Tibial nerve (tissue), 4 donors: ENCODE measurements at regions not wholly inside any gene's neighbourhood (a gene's known extent, or its start where the extent isn't known, plus 50 kb on each side); places are given as distances from the start of the nearest gene placed in this dataset.
"Not testable (repeated sequence)": the region's sequence is repeated elsewhere in the genome, so short reads cannot be mapped to it uniquely, and the experiment has no call there.

ENCODE experiments used
- CTCF ChIP-seq, 5 experiments: fragments of 200-600 bp in 3 of 5; fragments of 450-650 bp in 2 of 5; sonication (generic) in 3 of 5; IDR thresholded peaks; one replicate each; pipeline ENCODE4 v1.5.1; 2016 to 2019; ENCODE audit warnings: antibody characterized with exemption in 5 of 5, mild to moderate bottlenecking in 3 of 5, moderate library complexity in 2 of 5
- EP300 ChIP-seq, 2 donors: sonication (generic); formaldehyde crosslinking; IDR thresholded peaks; one replicate each; pipeline ENCODE4 v1.6.1; 2017; ENCODE audit warnings: antibody characterized with exemption in 2 of 2, mild to moderate bottlenecking in 1 of 2
- POLR2A ChIP-seq, 2 donors: fragments of 450-650 bp; IDR thresholded peaks; one replicate each; pipeline ENCODE4 v1.6.1; 2017; ENCODE audit warnings: antibody characterized with exemption in 2 of 2, mild to moderate bottlenecking in 2 of 2, moderate library complexity in 2 of 2

GRCh38 chr13:52571163-52571562 is 71.1 kb upstream of the HNRNPA1L2 start:
- not testable (repeated sequence) for TF ChIP-seq CTCF, EP300, POLR2A (IDR thresholded peaks at IDR 0.05)
